ENCODE measurements at regions not wholly inside any gene's neighbourhood (a gene's known extent, or its start where the extent isn't known, plus 50 kb on each side); places are given as distances from the start of the nearest gene placed in this dataset.

DNA sequence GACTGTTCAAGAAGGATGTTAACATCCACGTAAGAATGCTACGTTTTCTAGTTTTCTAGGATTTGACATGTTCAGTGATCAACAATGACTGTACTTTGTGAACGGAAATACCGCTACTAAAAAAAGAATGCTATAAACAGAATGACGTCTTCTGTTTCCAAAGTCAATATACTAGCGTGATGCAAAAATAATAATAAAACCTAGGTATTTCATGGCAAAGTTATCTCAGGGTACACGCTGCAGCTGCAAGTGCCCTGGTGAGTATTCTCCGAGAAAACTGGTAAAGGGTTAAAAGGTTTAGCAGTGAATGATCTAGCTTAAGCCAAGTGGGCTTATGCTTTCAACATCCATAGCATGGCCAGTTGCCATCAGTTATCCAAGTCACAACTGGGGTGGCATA lies 653.3 kb upstream of the PFKP start:
- Histone ChIP-seq H3K27ac (no peak overlapping the region), H3K9me3 (no peaks in the 10 kb centered on the region), H3K36me3 (no peaks in the 10 kb centered on the region), H3K4me3 (no peak overlapping the region), H3K27me3 (no peaks in the 10 kb centered on the region), H3K4me1 (no peaks in the 10 kb centered on the region)
- DNase-seq = no peak
- TF ChIP-seq, protein P1, sequence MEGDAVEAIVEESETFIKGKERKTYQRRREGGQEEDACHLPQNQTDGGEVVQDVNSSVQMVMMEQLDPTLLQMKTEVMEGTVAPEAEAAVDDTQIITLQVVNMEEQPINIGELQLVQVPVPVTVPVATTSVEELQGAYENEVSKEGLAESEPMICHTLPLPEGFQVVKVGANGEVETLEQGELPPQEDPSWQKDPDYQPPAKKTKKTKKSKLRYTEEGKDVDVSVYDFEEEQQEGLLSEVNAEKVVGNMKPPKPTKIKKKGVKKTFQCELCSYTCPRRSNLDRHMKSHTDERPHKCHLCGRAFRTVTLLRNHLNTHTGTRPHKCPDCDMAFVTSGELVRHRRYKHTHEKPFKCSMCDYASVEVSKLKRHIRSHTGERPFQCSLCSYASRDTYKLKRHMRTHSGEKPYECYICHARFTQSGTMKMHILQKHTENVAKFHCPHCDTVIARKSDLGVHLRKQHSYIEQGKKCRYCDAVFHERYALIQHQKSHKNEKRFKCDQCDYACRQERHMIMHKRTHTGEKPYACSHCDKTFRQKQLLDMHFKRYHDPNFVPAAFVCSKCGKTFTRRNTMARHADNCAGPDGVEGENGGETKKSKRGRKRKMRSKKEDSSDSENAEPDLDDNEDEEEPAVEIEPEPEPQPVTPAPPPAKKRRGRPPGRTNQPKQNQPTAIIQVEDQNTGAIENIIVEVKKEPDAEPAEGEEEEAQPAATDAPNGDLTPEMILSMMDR (IDR thresholded peaks at IDR 0.05) = no peak
- TF ChIP-seq POLR2A (IDR thresholded peaks at IDR 0.05) = no peak

DNA sequence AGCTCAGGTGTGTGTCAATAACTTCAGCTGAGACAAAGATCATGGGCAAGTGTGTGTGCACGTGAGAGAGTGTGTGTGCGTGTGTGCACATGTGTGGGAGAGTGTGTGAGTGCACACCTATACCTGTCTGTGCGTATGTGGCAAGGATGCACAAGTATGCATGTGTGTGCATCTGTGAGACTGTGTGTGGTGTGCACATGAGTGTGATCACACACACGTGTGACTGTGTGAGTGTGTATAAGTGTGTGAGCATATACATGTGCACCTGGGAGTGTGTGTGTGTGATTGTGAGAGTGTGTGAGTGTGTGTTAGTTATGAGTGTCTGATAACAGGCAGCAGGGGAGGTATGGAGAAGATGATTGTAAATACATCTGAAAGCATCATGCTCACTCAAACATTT lies 657.3 kb upstream of the PFKP start:
- H3K9me3 ChIP-seq = no peaks in the 10 kb centered on the region
- H3K4me3 ChIP-seq = no peak overlapping the region
- H3K27me3 ChIP-seq = no peaks in the 10 kb centered on the region
- H3K27ac ChIP-seq = no peak overlapping the region
- H3K36me3 ChIP-seq = no peaks in the 10 kb centered on the region
- DNase-seq = no peak
- TF ChIP-seq POLR2A (IDR thresholded peaks at IDR 0.05) = no peak
- TF ChIP-seq, protein P1 (IDR thresholded peaks at IDR 0.05) = no peak
- H3K4me1 ChIP-seq = no peaks in the 10 kb centered on the region

DNA sequence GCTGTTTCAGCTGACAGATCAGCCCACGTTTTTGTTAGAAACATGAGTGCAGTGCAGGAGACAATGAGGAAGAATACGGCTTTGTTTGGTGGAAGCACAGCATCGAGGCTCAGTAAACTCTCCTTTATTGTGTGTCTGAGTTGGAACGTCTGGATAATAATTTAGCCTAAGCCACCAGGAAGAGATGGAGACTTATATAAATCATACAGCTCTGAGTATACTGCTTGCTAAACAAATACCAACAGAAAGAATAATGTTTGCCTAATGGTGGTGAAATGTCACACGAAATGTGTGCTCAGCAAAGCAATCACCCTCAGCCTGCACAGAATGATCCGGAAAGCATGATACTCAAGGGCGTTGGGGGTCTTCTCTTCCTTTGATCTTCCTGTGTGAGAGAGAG lies 664.1 kb upstream of the ADARB2 start:
- DNase-seq = no peak
- H3K36me3 ChIP-seq = no peaks in the 10 kb centered on the region
- H3K9me3 ChIP-seq = no peaks in the 10 kb centered on the region
- TF ChIP-seq, protein P1 (IDR thresholded peaks at IDR 0.05) = no peak
- no peak for TF ChIP-seq POLR2A (IDR thresholded peaks at IDR 0.05)
- H3K4me3 ChIP-seq = no peak overlapping the region
- H3K27ac ChIP-seq = no peak overlapping the region
- H3K4me1 ChIP-seq = no peaks in the 10 kb centered on the region
- H3K27me3 ChIP-seq = no peaks in the 10 kb centered on the region

DNA sequence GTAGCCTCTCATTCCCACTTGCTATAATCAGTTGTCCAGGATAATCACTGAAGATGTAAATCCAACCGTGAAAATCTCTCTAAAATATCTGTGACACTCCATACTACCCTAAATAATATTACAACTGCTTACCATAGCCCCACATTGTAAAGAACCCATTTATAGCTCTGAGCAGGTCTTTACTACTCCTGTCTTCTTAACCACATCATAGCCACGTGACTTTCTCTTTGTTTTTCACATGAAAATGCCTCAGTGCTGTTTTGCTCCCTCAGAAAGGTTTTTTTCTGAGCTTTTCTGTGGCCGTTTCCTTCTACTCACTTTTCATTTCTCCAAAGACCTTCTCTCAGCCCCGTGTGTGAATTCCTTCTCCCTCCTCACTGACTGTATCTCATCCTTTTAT lies 662.2 kb upstream of the ADARB2 start:
- Histone ChIP-seq H3K27ac (no peak overlapping the region), H3K27me3 (no peaks in the 10 kb centered on the region), H3K4me3 (no peak overlapping the region), H3K36me3 (no peaks in the 10 kb centered on the region), H3K4me1 (no peaks in the 10 kb centered on the region), H3K9me3 (no peaks in the 10 kb centered on the region)
- TF ChIP-seq POLR2A (IDR thresholded peaks at IDR 0.05) = no peak
- TF ChIP-seq, protein P1 (IDR thresholded peaks at IDR 0.05) = no peak
- DNase-seq = no peak

DNA sequence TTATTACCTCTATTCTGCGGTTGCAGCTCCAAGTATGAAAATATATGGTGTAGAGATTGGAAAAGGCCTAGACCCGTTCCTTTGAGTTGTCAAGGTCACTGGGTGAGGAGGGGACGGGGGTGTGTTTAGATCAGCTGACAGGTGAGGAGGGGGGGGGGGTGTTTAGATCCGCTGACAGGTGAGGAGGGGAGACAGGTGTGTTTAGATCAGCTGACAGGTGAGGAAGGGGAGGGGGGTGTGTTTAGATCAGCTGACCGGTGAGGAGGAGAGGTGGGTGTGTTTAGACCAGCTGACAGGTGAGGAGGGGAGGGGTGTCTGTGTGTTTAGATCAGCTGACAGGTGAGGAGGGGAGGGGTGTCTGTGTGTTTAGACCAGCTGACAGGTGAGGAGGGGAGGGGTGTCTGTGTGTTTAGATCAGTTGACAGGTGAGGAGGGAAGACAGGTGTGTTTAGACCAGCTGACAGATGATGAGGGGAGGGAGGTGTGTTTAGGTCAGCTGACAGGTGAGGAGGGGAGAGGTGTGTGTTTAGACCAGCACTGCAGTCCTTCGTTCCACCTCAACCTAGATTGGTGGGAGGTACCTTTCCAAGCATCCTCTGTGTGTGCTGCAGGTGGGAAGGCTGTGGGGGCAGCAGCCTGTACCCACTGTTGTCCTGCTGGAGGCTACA lies 655.0 kb upstream of the ADARB2 start:
- H3K4me1 ChIP-seq = no peaks in the 10 kb centered on the region
- TF ChIP-seq, protein P1 (IDR thresholded peaks at IDR 0.05) = no peak
- TF ChIP-seq POLR2A (IDR thresholded peaks at IDR 0.05) = no peak

DNA sequence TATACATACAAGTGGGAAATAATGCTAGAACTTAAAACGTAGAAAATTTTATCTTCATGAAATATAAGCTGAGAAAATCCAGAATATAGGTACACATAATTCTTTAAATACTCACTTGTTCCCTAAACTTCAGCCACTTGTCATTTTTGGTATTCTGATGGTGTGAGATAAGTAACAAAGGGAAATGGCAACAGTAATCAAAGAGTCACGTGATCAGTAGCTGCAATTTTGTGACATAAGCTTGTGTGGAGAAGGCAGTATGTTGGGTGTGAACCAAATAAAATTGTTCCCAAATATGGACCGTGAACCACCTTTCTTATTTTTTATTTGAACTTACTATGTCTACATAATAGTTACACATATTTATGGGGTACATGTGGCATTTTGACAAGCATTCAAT lies 650.3 kb upstream of the ADARB2 start:
- TF ChIP-seq, protein P1 (IDR thresholded peaks at IDR 0.05) = no peak
- TF ChIP-seq POLR2A (IDR thresholded peaks at IDR 0.05) = no peak
- Histone ChIP-seq H3K9me3 (no peaks in the 10 kb centered on the region), H3K27ac (no peak overlapping the region), H3K36me3 (no peaks in the 10 kb centered on the region), H3K4me3 (no peak overlapping the region), H3K27me3 (no peaks in the 10 kb centered on the region), H3K4me1 (no peaks in the 10 kb centered on the region)
- no peak for DNase-seq

More for the DNA sequence above, 655.0 kb upstream of the ADARB2 start:
- no peak for DNase-seq
- Histone ChIP-seq H3K36me3 (no peaks in the 10 kb centered on the region), H3K27ac (no peak overlapping the region), H3K27me3 (no peaks in the 10 kb centered on the region), H3K9me3 (no peaks in the 10 kb centered on the region), H3K4me3 (no peak overlapping the region)
